ENCODE measurements at regions not wholly inside any gene's neighbourhood (a gene's known extent, or its start where the extent isn't known, plus 50 kb on each side); places are given as distances from the start of the nearest gene placed in this dataset. TPM values are rescaled to one million over a fixed set of nuclear protein-coding genes. Genes with fewer than 3 reads are reported as not detected.
A peak's percentile ranks its signal among the peaks of the same experiment; 100 is the strongest.

DNA sequence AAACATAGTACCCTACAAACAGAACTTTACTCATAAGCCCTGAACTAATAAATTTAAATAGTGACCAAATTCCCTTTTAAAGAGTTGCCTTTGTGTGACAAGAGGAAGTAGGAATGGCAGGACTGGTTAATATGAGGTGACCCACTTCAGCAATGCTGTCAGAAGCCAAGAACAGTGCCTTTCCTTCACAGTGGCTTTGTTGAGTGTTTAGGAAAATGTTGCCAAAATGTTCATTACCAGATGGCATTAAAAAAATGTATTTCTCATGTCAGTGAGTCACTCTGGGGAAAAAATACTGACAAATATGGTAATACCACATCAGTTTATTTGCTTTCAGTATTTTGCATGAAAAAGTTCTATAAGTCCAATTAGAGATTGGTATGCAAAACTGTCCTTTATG, 103.3 kb downstream of the DIRAS2 start:
- no peak for DNase-seq

DNA sequence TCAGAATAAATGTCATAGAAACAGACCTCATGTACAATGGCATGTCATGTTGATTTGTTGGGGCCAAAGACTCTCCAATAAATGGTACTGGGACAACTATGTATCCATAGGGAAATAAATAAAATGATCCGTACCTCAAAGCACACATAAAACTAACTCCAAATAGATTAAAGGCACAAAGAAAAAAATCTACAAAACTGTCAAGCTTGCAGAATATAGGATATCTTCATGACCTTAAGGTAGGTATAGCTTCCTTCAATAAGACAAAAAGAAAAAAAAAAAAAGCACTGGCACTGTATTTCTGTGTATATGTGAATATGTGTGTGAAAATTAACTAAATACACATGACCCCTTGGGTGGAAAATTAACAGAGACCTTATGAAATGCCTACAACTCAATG, 101.9 kb downstream of the DIRAS2 start:
- no peak for DNase-seq

GRCh38 chr9:90544488-90544887, 98.1 kb downstream of the DIRAS2 start:
- no peak for DNase-seq

- peak; percentile 33 for DNase-seq
Measured at GRCh38 chr9:90546200-90546599, 96.4 kb downstream of the DIRAS2 start.

DNA sequence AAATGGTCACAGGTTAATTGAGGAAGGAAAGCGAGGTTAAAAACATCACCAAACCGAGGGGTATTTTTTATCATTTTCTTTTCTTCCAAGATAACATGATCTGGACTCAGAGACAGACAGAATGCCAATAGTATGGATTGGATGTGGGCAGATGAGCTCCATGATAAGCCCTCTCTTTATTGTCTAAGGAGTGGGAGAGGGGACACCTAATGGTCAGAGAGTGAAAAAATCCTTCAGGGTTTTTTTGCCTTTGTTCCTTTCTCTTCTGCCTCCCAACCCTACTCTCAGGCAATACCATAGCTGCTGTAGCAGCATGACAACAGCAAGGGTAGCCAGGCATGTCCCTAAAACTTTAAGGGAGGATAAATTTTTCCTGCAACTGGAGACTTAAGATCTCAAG, 94.7 kb downstream of the DIRAS2 start:
- DNase-seq, result no peak

- no peak for DNase-seq
Measured at GRCh38 chr9:90552317-90552716, 90.3 kb downstream of the DIRAS2 start.

GRCh38 chr9:90555351-90556057, 87.1 kb downstream of the DIRAS2 start:
- DNase-seq, result no peak

DNA sequence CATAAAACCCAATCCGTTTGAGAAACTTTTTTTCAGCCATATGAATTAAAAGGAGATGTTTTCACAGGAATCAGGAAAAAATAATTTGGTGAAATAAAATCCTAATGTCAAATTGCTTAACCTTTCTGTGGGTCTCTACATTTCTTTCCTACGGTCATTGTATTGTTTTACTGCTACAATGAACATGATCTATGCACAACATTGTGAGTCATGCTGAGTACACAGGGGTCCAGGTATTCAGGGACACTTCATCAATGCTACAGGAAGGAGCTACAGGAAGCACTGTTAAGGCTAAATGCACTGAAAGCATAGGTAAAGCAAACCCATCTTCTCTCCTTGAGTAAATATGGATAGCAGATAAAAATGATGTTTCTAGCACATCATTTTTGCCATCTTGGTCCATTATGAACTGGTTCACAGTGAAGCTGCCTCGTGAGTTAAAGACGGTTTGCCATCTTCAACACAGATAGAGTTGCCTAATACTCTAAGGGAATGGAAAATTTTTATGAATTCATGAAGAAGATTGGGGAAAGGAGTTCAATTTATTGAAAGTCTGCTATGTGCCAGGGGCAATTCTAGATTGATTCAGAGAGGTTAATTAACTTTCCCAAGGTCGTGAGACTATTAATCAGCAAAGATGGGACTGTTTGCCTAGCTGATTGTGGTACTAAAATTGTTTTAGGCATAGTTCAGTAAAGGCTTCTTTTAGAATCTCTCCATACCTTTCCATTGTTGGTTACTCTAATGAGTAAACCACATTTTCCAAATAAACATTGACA, 85.5 kb downstream of the DIRAS2 start:
- no peak for DNase-seq

DNA sequence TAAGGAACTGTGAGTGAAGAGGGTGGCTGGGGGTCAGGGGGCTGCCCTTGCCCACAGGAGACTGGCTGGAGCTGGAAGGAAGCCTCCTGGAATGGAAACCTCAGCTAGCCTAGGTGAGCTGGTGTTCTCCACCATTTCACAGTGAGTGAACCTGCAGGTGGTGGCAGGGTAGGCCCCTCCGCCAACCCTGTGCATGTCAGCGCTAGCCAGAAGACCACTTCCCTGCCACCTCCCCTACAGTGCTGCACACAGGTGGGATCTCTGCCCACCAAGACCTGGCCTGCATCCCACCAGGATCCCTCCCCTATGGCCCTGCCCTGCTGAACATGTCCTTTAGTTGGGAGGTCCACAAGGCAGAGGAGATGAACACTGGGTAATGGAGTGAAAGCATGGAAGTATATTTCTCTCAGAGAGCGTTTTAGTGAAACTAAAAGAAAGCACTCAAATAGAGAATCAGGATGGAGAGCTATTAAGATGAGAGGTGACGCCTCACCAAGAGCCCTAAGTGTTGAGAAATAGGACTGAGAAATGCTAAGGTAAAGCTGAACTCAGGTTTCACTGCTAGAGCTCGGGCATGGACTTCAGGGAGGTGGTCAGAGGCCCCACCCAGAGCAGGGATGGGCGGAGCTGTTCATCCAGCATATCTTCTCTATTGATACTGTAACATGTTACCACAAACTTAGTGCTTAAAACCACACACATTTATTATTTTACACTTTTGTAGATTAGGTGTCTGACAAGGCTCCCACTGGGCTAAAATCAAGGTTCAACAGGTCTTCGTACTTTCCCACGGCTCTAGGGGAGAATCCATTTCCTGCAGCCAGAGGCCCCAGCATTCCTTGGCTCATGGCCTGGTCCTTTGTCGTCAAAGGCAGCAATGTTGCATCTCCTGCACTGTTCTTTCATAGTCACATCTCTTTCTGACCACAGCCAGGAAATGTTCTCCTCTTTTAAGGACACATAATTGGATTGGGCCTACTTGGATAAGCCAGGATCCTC, 83.2 kb downstream of the DIRAS2 start:
- no peak for DNase-seq

Small RNA genes in the stretch of these regions (small RNA-seq; reads per million reads assigned to genes)
- gene AL161629.2 (ENCODE audit: low replicate concordance), result not detected
- not detected for gene MIR4290 (ENCODE audit: low replicate concordance)
